ENCODE measurements at regions not wholly inside any gene's neighbourhood (a gene's known extent, or its start where the extent isn't known, plus 50 kb on each side); places are given as distances from the start of the nearest gene placed in this dataset.

GRCh38 chr2:211133766-211134165 lies 577.4 kb downstream of the CPS1 start:
- DNase-seq (no peak), ATAC-seq (ENCODE audit: insufficient read depth, low FRiP score) (no peak)
- Histone ChIP-seq H3K36me3 (ENCODE audit: control insufficient read depth in 4 of 4, insufficient read depth in 4 of 4, low read length in 4 of 4) (no peaks in the 10 kb centered on the region), H3K27ac (ENCODE audit: low read depth in 1 of 2, low read length in 1 of 2) (no peak overlapping the region), H3K27me3 (ENCODE audit: control insufficient read depth in 3 of 3, insufficient read depth in 3 of 3, low read length in 2 of 3) (no peaks in the 10 kb centered on the region), H3K9me3 (ENCODE audit: control insufficient read depth in 4 of 4, insufficient read depth in 3 of 4, low read length in 3 of 4) (no peaks in the 10 kb centered on the region), H3K4me1 (ENCODE audit: control insufficient read depth in 5 of 5, insufficient read depth in 5 of 5, low read length in 5 of 5) (no peaks in the 10 kb centered on the region), H3K9ac (ENCODE audit: insufficient read depth in 1 of 2, low read length in 2 of 2) (no peak overlapping the region), H3K4me3 (no peak overlapping the region)
- TF ChIP-seq CTCF (IDR thresholded peaks at IDR 0.05; ENCODE audit: control extremely low read depth, extremely low read depth), result no peak
- 69 to 77% methylated on average over 1 of the region's 1 CpG for WGBS, 2 donors

- no peaks in the 10 kb centered on the region for H3K4me1 ChIP-seq (ENCODE audit: control insufficient read depth in 5 of 5, insufficient read depth in 5 of 5, low read length in 5 of 5)
- ATAC-seq (ENCODE audit: insufficient read depth, low FRiP score) (no peak), DNase-seq (no peak)
- WGBS, 2 donors, result 92 to 98% methylated on average over 5 of the region's 5 CpGs
- H3K9me3 ChIP-seq (ENCODE audit: control insufficient read depth in 4 of 4, insufficient read depth in 3 of 4, low read length in 3 of 4), result no peaks in the 10 kb centered on the region
- H3K27ac ChIP-seq (ENCODE audit: low read depth in 1 of 2, low read length in 1 of 2), result no peak overlapping the region
- no peaks in the 10 kb centered on the region for H3K36me3 ChIP-seq (ENCODE audit: control insufficient read depth in 4 of 4, insufficient read depth in 4 of 4, low read length in 4 of 4)
- no peak for TF ChIP-seq CTCF (IDR thresholded peaks at IDR 0.05; ENCODE audit: control extremely low read depth, extremely low read depth)
- H3K4me3 ChIP-seq, result no peak overlapping the region
- H3K27me3 ChIP-seq (ENCODE audit: control insufficient read depth in 3 of 3, insufficient read depth in 3 of 3, low read length in 2 of 3), result no peaks in the 10 kb centered on the region
- no peak overlapping the region for H3K9ac ChIP-seq (ENCODE audit: insufficient read depth in 1 of 2, low read length in 2 of 2)
Observed at GRCh38 chr2:211138551-211138950, 582.2 kb downstream of the CPS1 start.

GRCh38 chr2:211141646-211142045 lies 585.2 kb downstream of the CPS1 start:
- H3K9me3 ChIP-seq (ENCODE audit: control insufficient read depth in 4 of 4, insufficient read depth in 3 of 4, low read length in 3 of 4), result peaks cover 0 to 2% (median 0%) of the 10 kb centered on the region in 4 donors
- no peak overlapping the region for H3K27ac ChIP-seq (ENCODE audit: low read depth in 1 of 2, low read length in 1 of 2)
- DNase-seq (no peak), ATAC-seq (ENCODE audit: insufficient read depth, low FRiP score) (no peak)
- H3K4me1 ChIP-seq (ENCODE audit: control insufficient read depth in 5 of 5, insufficient read depth in 5 of 5, low read length in 5 of 5), result no peaks in the 10 kb centered on the region
- 92 to 93% methylated on average over 4 of the region's 4 CpGs for WGBS, 2 donors
- no peak for TF ChIP-seq CTCF (IDR thresholded peaks at IDR 0.05; ENCODE audit: control extremely low read depth, extremely low read depth)
- H3K36me3 ChIP-seq (ENCODE audit: control insufficient read depth in 4 of 4, insufficient read depth in 4 of 4, low read length in 4 of 4), result no peaks in the 10 kb centered on the region
- no peaks in the 10 kb centered on the region for H3K27me3 ChIP-seq (ENCODE audit: control insufficient read depth in 3 of 3, insufficient read depth in 3 of 3, low read length in 2 of 3)
- no peak overlapping the region for H3K4me3 ChIP-seq
- no peak overlapping the region for H3K9ac ChIP-seq (ENCODE audit: insufficient read depth in 1 of 2, low read length in 2 of 2)

GRCh38 chr2:211144078-211144477 lies 587.7 kb downstream of the CPS1 start:
- no peak overlapping the region for H3K4me3 ChIP-seq
- DNase-seq, result no peak
- peaks cover 0 to 2% (median 0%) of the 10 kb centered on the region in 4 donors for H3K9me3 ChIP-seq (ENCODE audit: control insufficient read depth in 4 of 4, insufficient read depth in 3 of 4, low read length in 3 of 4)
- no peak for ATAC-seq (ENCODE audit: insufficient read depth, low FRiP score)
- no peaks in the 10 kb centered on the region for H3K36me3 ChIP-seq (ENCODE audit: control insufficient read depth in 4 of 4, insufficient read depth in 4 of 4, low read length in 4 of 4)
- H3K4me1 ChIP-seq (ENCODE audit: control insufficient read depth in 5 of 5, insufficient read depth in 5 of 5, low read length in 5 of 5), result no peaks in the 10 kb centered on the region
- H3K9ac ChIP-seq (ENCODE audit: insufficient read depth in 1 of 2, low read length in 2 of 2), result no peak overlapping the region
- no peaks in the 10 kb centered on the region for H3K27me3 ChIP-seq (ENCODE audit: control insufficient read depth in 3 of 3, insufficient read depth in 3 of 3, low read length in 2 of 3)
- no peak overlapping the region for H3K27ac ChIP-seq (ENCODE audit: low read depth in 1 of 2, low read length in 1 of 2)
- TF ChIP-seq CTCF (IDR thresholded peaks at IDR 0.05; ENCODE audit: control extremely low read depth, extremely low read depth), result no peak
